ENCODE measurements at regions not wholly inside any gene's neighbourhood (a gene's known extent, or its start where the extent isn't known, plus 50 kb on each side); places are given as distances from the start of the nearest gene placed in this dataset.

DNA sequence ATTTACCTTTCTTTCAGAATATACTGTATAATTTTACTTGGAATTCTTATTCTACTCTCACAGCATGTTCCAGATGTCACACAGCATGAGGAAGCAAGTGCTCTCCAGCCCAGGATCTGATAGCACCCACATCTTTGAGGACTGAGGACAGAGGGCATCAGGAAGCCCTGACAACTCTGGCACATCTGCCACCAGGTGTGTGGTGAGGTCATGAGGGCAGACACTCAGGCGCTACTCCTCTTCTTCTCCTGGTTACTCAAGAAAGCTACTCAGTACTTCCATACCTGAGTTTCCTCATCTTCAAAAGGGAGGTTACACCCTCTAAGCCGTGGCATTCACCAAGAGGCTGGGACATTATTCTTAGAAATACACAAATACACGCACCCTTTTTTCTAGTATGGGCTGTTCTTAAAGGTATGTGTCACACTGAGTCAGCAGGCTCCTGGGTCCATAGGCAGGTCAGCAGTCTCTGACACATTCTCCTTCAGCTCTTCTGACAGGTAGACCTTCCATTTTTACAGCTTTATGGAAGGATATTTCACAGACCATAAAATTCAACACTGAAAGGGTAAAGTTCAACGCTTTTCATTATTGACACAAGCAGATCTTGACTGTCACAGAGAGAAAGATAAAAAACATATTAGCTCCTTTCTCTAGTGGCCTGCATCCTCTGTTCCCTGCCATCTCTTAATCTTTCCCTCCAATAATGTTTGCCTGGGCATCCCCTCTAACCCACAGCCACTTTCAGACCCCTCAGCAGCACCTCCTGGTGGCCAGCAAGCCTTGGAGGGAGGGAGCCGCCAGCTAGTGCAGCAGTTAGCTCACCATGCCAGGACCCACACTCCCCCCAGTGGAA, 103.2 kb upstream of the TJP1 start (continued):
- TF ChIP-seq, protein P1, sequence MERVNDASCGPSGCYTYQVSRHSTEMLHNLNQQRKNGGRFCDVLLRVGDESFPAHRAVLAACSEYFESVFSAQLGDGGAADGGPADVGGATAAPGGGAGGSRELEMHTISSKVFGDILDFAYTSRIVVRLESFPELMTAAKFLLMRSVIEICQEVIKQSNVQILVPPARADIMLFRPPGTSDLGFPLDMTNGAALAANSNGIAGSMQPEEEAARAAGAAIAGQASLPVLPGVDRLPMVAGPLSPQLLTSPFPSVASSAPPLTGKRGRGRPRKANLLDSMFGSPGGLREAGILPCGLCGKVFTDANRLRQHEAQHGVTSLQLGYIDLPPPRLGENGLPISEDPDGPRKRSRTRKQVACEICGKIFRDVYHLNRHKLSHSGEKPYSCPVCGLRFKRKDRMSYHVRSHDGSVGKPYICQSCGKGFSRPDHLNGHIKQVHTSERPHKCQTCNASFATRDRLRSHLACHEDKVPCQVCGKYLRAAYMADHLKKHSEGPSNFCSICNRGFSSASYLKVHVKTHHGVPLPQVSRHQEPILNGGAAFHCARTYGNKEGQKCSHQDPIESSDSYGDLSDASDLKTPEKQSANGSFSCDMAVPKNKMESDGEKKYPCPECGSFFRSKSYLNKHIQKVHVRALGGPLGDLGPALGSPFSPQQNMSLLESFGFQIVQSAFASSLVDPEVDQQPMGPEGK (tag by site-specific recombination; IDR thresholded peaks at IDR 0.05) = 0 out of 2 replicates have a peak, but pooled peaks have one; percentile 17
- no peak for TF ChIP-seq ZBTB11 (tag by site-specific recombination; conservative IDR thresholded peaks at IDR 0.05; ENCODE audit: low read depth)
- TF ChIP-seq ZNF677 (tag by site-specific recombination; IDR thresholded peaks at IDR 0.05) = no peak
- TF ChIP-seq ZNF211 (tag by site-specific recombination; IDR thresholded peaks at IDR 0.05; ENCODE audit: low read depth) = no peak
- no peak for TF ChIP-seq ZNF132 (tag by site-specific recombination; IDR thresholded peaks at IDR 0.05; ENCODE audit: borderline replicate concordance)
- no peak for TF ChIP-seq ZNF621 (tag by site-specific recombination; IDR thresholded peaks at IDR 0.05)
- no peak for TF ChIP-seq ZNF157 (tag by site-specific recombination; IDR thresholded peaks at IDR 0.05)
- TF ChIP-seq ZBTB44 (tag by site-specific recombination; IDR thresholded peaks at IDR 0.05) = no peak
- TF ChIP-seq, protein P2, sequence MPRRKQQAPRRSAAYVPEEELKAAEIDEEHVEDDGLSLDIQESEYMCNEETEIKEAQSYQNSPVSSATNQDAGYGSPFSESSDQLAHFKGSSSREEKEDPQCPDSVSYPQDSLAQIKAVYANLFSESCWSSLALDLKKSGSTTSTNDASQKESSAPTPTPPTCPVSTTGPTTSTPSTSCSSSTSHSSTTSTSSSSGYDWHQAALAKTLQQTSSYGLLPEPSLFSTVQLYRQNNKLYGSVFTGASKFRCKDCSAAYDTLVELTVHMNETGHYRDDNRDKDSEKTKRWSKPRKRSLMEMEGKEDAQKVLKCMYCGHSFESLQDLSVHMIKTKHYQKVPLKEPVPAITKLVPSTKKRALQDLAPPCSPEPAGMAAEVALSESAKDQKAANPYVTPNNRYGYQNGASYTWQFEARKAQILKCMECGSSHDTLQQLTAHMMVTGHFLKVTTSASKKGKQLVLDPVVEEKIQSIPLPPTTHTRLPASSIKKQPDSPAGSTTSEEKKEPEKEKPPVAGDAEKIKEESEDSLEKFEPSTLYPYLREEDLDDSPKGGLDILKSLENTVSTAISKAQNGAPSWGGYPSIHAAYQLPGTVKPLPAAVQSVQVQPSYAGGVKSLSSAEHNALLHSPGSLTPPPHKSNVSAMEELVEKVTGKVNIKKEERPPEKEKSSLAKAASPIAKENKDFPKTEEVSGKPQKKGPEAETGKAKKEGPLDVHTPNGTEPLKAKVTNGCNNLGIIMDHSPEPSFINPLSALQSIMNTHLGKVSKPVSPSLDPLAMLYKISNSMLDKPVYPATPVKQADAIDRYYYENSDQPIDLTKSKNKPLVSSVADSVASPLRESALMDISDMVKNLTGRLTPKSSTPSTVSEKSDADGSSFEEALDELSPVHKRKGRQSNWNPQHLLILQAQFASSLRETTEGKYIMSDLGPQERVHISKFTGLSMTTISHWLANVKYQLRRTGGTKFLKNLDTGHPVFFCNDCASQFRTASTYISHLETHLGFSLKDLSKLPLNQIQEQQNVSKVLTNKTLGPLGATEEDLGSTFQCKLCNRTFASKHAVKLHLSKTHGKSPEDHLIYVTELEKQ (tag by site-specific recombination; IDR thresholded peaks at IDR 0.05; ENCODE audit: borderline replicate concordance) = no peak
- TF ChIP-seq ZNF785 (tag by site-specific recombination; IDR thresholded peaks at IDR 0.05) = 0 out of 2 replicates have a peak, but pooled peaks have one; percentile 65
- TF ChIP-seq HOXC10 (CRISPR knock-in tag; IDR thresholded peaks at IDR 0.05) = no peak
- no peak for TF ChIP-seq ZNF354C (tag by site-specific recombination; IDR thresholded peaks at IDR 0.05; ENCODE audit: borderline replicate concordance, low read depth)
- no peak for TF ChIP-seq ZNF624 (tag by site-specific recombination; IDR thresholded peaks at IDR 0.05)
- TF ChIP-seq ZBTB10 (tag by site-specific recombination; IDR thresholded peaks at IDR 0.05) = no peak
- no peak for TF ChIP-seq KLF10 (tag by site-specific recombination; IDR thresholded peaks at IDR 0.05)
- TF ChIP-seq ZNF837 (tag by site-specific recombination; IDR thresholded peaks at IDR 0.05) = no peak
- no peak for TF ChIP-seq ZSCAN5A (tag by site-specific recombination; IDR thresholded peaks at IDR 0.05)

Measured in HEK293 (cell line).